Pons (tissue), 1 donor: ENCODE measurements at regions not wholly inside any gene's neighbourhood (a gene's known extent, or its start where the extent isn't known, plus 50 kb on each side); places are given as distances from the start of the nearest gene placed in this dataset.
A peak's percentile ranks its signal among the peaks of the same experiment; 100 is the strongest.
"Not testable (repeated sequence)": the region's sequence is repeated elsewhere in the genome, so short reads cannot be mapped to it uniquely, and the experiment has no call there.

Experiments
- DNase-seq: peaks from one replicate; pipeline ENCODE4 v3.0.0-alpha.2; 2016; ENCODE audit warnings: low spot score

DNA sequence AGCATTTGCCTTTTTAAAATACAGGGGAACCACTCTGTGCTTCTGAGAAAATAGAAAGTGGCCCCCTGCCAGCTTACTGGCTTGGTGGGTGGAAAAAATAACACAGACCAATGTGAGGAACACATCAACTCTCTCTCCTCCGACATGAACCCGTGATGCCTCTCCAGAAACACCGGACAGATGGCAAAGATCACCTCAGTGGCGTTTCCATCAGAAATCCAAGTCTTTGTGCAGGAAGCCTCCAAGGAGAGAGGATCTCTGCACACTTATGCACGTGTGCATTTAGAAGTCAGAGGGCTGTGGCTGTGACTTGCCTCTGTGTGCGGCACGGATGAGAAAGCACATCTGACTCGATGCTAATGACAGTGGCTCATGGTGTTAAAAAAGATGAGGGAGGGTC, 112.3 kb upstream of the KLF12 start:
- DNase-seq, result peak; percentile 4

GRCh38 chr13:74243637-74244526, 109.7 kb upstream of the KLF12 start:
- no peak for DNase-seq

GRCh38 chr13:74241343-74241742, 107.1 kb upstream of the KLF12 start:
- DNase-seq, result not testable (repeated sequence)

GRCh38 chr13:74230984-74231501, 96.8 kb upstream of the KLF12 start:
- DNase-seq, result no peak

DNA sequence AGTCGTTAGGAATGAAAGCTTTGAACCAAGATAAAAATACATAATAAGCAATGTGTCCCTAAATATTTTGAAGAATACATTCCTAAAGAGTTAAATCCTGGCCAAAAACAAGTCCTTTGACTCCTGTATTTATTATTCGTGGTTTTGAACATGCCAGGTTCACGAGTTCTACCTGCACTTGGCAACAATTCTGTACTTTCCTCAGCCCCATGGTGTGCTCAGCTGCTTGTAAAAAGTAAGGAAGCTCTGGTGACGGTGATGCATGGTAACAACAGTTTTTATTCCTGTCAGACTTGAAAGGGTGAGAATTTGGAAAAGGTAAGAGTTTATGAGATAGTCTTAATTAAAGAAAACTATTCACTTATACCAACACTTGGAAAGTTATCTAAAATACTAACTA, 95.0 kb upstream of the KLF12 start:
- DNase-seq, result no peak

DNA sequence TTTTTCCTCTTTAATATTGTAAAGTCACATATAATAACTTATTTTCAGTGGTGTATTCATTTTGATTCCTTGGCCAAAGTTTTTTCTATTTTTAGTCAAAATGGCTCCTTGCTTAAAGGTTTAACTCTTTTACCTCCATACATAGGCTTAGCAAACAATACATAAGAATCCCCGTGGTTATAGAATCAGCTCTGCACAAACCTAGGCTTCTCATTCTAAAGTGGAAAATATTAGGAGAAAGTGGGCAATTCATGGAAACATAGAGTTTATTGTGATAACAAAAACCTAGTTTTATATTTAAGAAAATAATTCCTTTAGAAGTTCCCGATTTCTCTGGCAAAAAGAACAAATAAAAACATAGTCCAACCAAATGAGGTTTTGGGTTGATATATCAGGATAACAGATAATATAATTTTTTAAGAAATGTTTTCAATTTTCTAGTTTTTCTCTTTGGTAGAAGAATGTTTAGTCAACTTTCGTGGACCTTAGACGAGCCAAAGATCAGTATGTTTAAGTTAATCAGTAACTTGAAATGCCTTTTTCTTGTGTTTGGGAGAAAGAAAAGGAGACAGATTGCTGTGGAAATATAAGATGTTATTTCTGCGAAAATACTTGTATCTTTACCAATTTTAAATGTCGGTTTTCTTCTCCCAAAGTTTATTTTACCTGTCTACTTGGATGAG, 93.4 kb upstream of the KLF12 start:
- DNase-seq, result no peak

GRCh38 chr13:74226791-74227475, 92.7 kb upstream of the KLF12 start:
- no peak for DNase-seq

DNA sequence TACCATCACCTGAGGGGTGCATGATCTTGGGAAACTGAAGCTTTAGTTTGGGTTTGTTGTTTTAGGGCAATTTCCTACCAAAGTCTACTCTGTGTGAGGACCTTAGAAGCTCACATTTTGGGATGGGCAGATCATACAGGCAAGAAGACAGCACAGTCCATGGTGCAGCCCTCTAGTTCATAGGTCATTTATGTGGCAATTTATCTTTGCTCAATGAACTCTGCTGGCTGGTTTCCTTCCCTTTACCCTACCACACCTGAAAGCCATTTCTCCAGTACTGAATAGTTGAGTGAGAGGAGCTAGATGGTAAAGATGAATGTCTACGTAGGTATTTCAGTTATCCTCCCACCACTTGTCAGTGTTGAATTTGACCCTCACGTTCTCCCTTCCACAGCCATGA, 87.5 kb upstream of the KLF12 start:
- DNase-seq, result no peak

DNA sequence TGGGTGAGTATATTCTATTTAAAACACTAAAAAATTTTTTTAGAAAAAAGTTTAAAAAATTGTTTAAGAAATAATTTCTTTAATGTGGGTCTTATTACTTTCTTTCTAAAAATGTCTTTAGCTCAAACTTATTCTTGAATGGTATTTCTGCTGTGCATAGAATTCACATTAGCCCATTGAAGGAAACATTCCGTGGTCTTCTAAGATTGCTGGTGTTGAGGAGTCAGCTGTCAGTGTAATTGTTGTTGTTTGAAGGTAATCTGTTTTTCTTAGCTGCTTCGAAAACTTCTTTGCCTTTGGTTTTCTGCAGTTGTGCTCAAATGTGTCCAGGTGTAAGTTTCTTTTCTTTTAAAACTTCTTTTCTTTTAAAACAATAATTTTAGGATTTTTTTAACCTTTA, 85.4 kb upstream of the KLF12 start:
- no peak for DNase-seq

DNA sequence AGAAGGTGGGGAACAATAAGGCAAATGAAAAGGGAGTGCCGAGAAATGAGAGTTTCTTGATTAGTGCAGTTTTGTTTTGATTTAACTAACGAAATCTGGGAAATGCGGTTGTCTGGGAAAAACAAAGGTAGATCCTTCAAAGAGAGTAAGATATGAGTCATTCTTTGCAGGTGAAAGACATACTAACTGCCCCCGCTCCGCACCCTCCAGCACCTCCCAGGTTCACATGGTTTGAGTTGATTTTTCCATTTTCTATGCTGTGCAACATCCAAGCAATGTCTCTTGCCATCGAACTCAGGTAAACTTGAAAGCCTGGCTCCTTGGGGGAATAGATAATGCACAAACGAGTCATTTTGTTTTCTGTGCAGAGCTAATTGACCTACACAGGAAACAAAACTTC, 84.1 kb upstream of the KLF12 start:
- no peak for DNase-seq

GRCh38 chr13:74217811-74218210, 83.6 kb upstream of the KLF12 start:
- DNase-seq, result no peak

- no peak for DNase-seq
These were observed 81.2 kb upstream of the KLF12 start for GRCh38 chr13:74215420-74215819.

- no peak for DNase-seq
These were observed 80.1 kb upstream of the KLF12 start for GRCh38 chr13:74214321-74214720.

DNA sequence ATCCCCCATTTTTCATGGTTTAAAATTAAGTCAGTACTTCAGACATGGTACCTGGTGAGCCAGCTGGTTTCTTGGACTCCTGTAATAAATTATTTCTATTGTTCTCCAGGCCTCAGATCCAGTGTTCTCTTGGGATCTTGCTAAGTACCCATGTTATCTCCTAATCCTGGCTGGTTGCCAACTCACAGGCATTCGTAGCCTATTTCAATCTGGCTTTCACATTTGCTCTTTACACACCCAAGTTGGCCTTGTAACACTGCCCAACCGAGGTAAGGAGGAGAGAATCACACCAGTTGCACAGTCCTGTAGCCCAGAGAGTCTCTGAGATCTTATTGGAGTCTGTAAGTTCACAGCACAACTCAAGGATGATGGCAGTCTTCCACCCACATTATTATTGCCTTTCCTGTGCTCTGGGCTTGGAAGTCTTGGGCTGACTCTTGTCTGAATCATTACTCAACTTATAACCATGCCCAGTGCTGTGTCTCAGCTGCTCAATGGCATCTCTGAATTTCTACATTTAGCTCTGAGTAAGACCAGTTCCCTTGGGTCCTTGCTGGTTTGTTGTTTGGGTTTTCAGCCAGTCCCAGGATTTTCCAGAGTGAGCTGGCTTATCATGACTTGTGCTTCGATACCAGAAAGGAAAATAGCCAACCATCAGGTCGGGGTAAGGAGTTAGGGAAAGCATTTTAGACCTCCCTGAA, 76.6 kb upstream of the KLF12 start:
- DNase-seq, result no peak

GRCh38 chr13:74206855-74207254, 72.7 kb upstream of the KLF12 start:
- DNase-seq, result no peak

DNA sequence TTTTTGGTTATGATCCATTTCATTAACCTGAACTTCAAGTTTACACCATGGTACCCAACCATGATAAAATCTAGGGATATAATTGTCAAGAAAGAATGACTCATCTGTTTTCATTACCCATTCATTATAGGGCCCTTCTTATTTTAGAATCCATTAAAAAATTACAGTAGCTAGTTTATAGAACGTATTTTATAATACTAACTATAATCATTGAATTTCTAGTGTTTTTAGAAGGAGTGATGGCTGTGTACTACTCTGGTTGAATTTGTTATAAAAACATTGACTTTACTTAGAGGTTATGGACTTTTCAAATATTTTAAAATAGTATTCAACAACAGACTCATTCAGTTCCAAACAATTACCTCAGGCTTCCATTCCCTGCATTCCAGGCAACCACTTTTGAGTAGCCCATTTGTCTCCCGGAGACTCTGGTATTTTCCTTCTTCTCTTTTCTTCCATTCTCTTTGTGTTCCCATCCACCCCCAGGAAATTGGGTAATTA, 71.9 kb upstream of the KLF12 start:
- DNase-seq, result no peak

GRCh38 chr13:74205313-74205690, 71.1 kb upstream of the KLF12 start:
- no peak for DNase-seq

GRCh38 chr13:74204602-74205312, 70.6 kb upstream of the KLF12 start:
- DNase-seq, result no peak

GRCh38 chr13:74203576-74203975, 69.4 kb upstream of the KLF12 start:
- no peak for DNase-seq

GRCh38 chr13:74202129-74202813, 68.1 kb upstream of the KLF12 start:
- DNase-seq, result no peak

DNA sequence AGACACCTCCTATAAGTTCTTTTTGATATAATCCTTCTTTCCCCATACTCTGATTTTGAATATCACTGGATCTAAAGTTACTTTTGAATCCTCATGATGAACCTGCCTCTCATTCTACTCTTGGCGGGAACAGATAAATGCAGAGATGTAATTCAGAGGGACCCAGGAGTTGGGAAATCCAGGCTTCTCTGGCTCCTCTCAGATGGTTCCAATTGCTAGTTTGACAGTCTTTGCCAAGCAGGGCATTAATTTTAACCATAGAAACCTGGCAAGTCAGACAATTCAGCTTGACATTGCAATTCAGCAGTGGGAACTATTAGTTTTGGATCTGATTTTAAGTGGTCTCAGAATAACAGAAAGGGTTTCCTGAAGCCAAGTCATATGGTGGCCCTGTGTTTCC, 67.3 kb upstream of the KLF12 start:
- no peak for DNase-seq
